HL-60 (cell line): ENCODE measurements at regions not wholly inside any gene's neighbourhood (a gene's known extent, or its start where the extent isn't known, plus 50 kb on each side); places are given as distances from the start of the nearest gene placed in this dataset.

Source experiments
- DNase-seq, 2 experiments: peaks; one replicate each; pipeline ENCODE4 v3.0.0-alpha.2; 2010 to 2020; ENCODE audit warnings: low read depth in 1 of 2, low spot score in 1 of 2
- H3K27ac ChIP-seq: fragments of 250-450 bp; sonication (Bioruptor Pico); replicated peaks from 2 replicates; pipeline ENCODE4 v1.5.1; 2020; ENCODE audit warnings: mild to moderate bottlenecking, moderate library complexity
- H3K27me3 ChIP-seq: fragments of 250-450 bp; sonication (Bioruptor Pico); 2 replicates; pipeline ENCODE4 v1.5.1; 2021; ENCODE audit warnings: mild to moderate bottlenecking, moderate library complexity; ENCODE audit not compliant: insufficient read depth, poor library complexity, severe bottlenecking
- H3K4me3 ChIP-seq: replicated peaks from 2 replicates; pipeline ENCODE4 v1.5.1; 2011; ENCODE audit warnings: mild to moderate bottlenecking, control low read depth, low read length; ENCODE audit not compliant: insufficient read depth
- CTCF ChIP-seq: IDR thresholded peaks from one replicate; pipeline ENCODE4 v1.5.1; 2011; ENCODE audit warnings: low read length, control low read depth, inconsistent platforms; ENCODE audit not compliant: insufficient read depth
- GABPA ChIP-seq: IDR thresholded peaks from 2 replicates; pipeline ENCODE4 v1.6.1; 2012; ENCODE audit warnings: low read depth
- POLR2AphosphoS5 ChIP-seq: IDR thresholded peaks from 2 replicates; pipeline ENCODE4 v1.6.1; 2012; ENCODE audit warnings: low read depth
- REST ChIP-seq: IDR thresholded peaks from 2 replicates; pipeline ENCODE4 v1.6.1; 2012; ENCODE audit warnings: low read depth; ENCODE audit not compliant: insufficient replicate concordance
- SPI1 ChIP-seq: IDR thresholded peaks from 2 replicates; pipeline ENCODE4 v1.6.1; 2012; ENCODE audit warnings: low read depth, mild to moderate bottlenecking, borderline replicate concordance

- peaks cover 2% of the 10 kb centered on the region for H3K27me3 ChIP-seq
- H3K27ac ChIP-seq, result no peak overlapping the region
- H3K4me3 ChIP-seq, result no peak overlapping the region
- TF ChIP-seq REST (no peak), SPI1 (no peak), CTCF (no peak), POLR2AphosphoS5 (no peak), GABPA (no peak)
- no peak for DNase-seq
Observed at GRCh38 chr6:33944686-33945411, 141.0 kb upstream of the MLN start.

- no peak for TF ChIP-seq SPI1
- TF ChIP-seq CTCF, result no peak
- TF ChIP-seq POLR2AphosphoS5, result no peak
- no peak for TF ChIP-seq REST
- TF ChIP-seq GABPA, result no peak
- peaks cover 2% of the 10 kb centered on the region for H3K27me3 ChIP-seq
- H3K27ac ChIP-seq, result no peak overlapping the region
- no peak for DNase-seq
- no peak overlapping the region for H3K4me3 ChIP-seq
Observed at GRCh38 chr6:33936886-33937285, 133.1 kb upstream of the MLN start.

GRCh38 chr6:33935439-33936080 is 131.8 kb upstream of the MLN start:
- no peak for TF ChIP-seq GABPA
- TF ChIP-seq REST, result no peak
- TF ChIP-seq SPI1, result no peak
- TF ChIP-seq POLR2AphosphoS5, result no peak
- no peak for TF ChIP-seq CTCF
- Histone ChIP-seq H3K27me3 (no peaks in the 10 kb centered on the region), H3K27ac (no peak overlapping the region), H3K4me3 (no peak overlapping the region)
- no peak for DNase-seq
